IMR-90 (cell line): ENCODE measurements at regions not wholly inside any gene's neighbourhood (a gene's known extent, or its start where the extent isn't known, plus 50 kb on each side); places are given as distances from the start of the nearest gene placed in this dataset.

Experiments
- ATAC-seq: fragments of 200-7000 bp; cut with Tn5 transposase; 2 replicates; pipeline ENCODE4 v1.9.1; 2020; ENCODE audit warnings: low read depth, mild to moderate bottlenecking, moderate library complexity
- BruUV-seq: library from RNA; stranded (reverse); fragments of 400-500 nt; replicated peaks from 2 replicates; lab custom pipeline; 2021; lab: Mats Ljungman, UMichigan
- CTCF ChIA-PET: fragments of 300-600 bp; formaldehyde crosslinking; extraction: SDS; loops from one replicate; lab custom pipeline; 2021; ENCODE audit warnings: antibody characterized with exemption; lab: Yijun Ruan, JAX
- POLR2A ChIA-PET: fragments of 300-600 bp; sonication (Branson Sonifier 250); formaldehyde crosslinking; loops from one replicate; lab custom pipeline; 2022; ENCODE audit warnings: antibody characterized with exemption; ENCODE audit not compliant: unreplicated experiment; lab: Charles Lee
- DNase-seq: peaks from one replicate; pipeline ENCODE4 v3.0.0; 2013
- H2AFZ ChIP-seq: replicated peaks from 2 replicates; pipeline ENCODE3; 2013; ENCODE audit warnings: low read length, mild to moderate bottlenecking; ENCODE audit not compliant: poor library complexity
- H2AK5ac ChIP-seq: 2 replicates; pipeline ENCODE4 v1.6.1; 2013; ENCODE audit warnings: low read depth, low read length, inconsistent platforms
- H2AK9ac ChIP-seq: replicated peaks from 2 replicates; pipeline ENCODE3; 2013; ENCODE audit warnings: mild to moderate bottlenecking, low read depth, low read length, moderate library complexity; ENCODE audit not compliant: poor library complexity
- H2BK120ac ChIP-seq: 2 replicates; pipeline ENCODE4 v1.6.1; 2013; ENCODE audit warnings: low read depth, low read length, inconsistent platforms
- H2BK15ac ChIP-seq: 3 replicates; pipeline ENCODE4 v1.6.1; 2013; ENCODE audit warnings: low read depth, low read length, inconsistent platforms
- H2BK20ac ChIP-seq: 2 replicates; pipeline ENCODE4 v1.6.1; 2013; ENCODE audit warnings: low read depth, mild to moderate bottlenecking, inconsistent platforms, low read length, moderate library complexity
- H2BK5ac ChIP-seq: 2 replicates; pipeline ENCODE4 v1.6.1; 2013; ENCODE audit warnings: mild to moderate bottlenecking, low read depth, low read length, inconsistent platforms; ENCODE audit not compliant: poor library complexity, severe bottlenecking
- H3K14ac ChIP-seq: replicated peaks from 2 replicates; pipeline ENCODE4 v1.6.1; 2013; ENCODE audit warnings: low read depth, low read length, inconsistent platforms
- H3K18ac ChIP-seq: 2 replicates; pipeline ENCODE4 v1.6.1; 2013; ENCODE audit warnings: low read depth, low read length, control low read depth
- H3K23ac ChIP-seq: 2 replicates; pipeline ENCODE4 v1.6.1; 2013; ENCODE audit warnings: low read depth, low read length, inconsistent platforms
- H3K27ac ChIP-seq: 2 replicates; pipeline ENCODE4 v1.5.1; 2013; ENCODE audit warnings: mild to moderate bottlenecking, control low read depth, low read length; ENCODE audit not compliant: insufficient read depth
- H3K27me3 ChIP-seq: 2 replicates; pipeline ENCODE4 v1.6.1; 2013; ENCODE audit warnings: low read length; ENCODE audit not compliant: control insufficient read depth, insufficient read depth
- H3K36me3 ChIP-seq: 2 replicates; pipeline ENCODE4 v1.6.1; 2013; ENCODE audit warnings: low read length, mixed read lengths; ENCODE audit not compliant: control insufficient read depth, insufficient read depth
- H3K4ac ChIP-seq: 2 replicates; pipeline ENCODE4 v1.6.1; 2013; ENCODE audit warnings: low read depth, low read length, inconsistent platforms
- H3K4me1 ChIP-seq: 2 replicates; pipeline ENCODE4 v1.6.1; 2013; ENCODE audit warnings: low read length, mixed read lengths; ENCODE audit not compliant: control insufficient read depth, insufficient read depth
- H3K4me2 ChIP-seq: 2 replicates; pipeline ENCODE4 v1.6.1; 2013; ENCODE audit warnings: low read depth, mild to moderate bottlenecking, control low read depth, low read length, moderate library complexity
- H3K4me3 ChIP-seq: 2 replicates; pipeline ENCODE4 v1.5.1; 2013; ENCODE audit warnings: low read depth, mild to moderate bottlenecking, control low read depth, low read length, moderate library complexity; ENCODE audit not compliant: insufficient read depth
- H3K56ac ChIP-seq: 2 replicates; pipeline ENCODE4 v1.6.1; 2013; ENCODE audit warnings: low read length, inconsistent platforms; ENCODE audit not compliant: insufficient read depth; ENCODE audit errors: extremely low read depth
- H3K79me1 ChIP-seq, 2 experiments: 2 replicates each; pipeline ENCODE4 v1.6.1; 2013; ENCODE audit warnings: low read length in 2 of 2, inconsistent platforms in 1 of 2, low read depth in 1 of 2
- H3K9ac ChIP-seq: 2 replicates; pipeline ENCODE4 v1.6.1; 2013; ENCODE audit warnings: low read depth, low read length, control low read depth
- H3K9me1 ChIP-seq: 2 replicates; pipeline ENCODE4 v1.6.1; 2013; ENCODE audit warnings: low read length, inconsistent platforms; ENCODE audit not compliant: insufficient read depth
- H3K9me3 ChIP-seq: 2 replicates; pipeline ENCODE4 v1.6.1; 2013; ENCODE audit warnings: low read length; ENCODE audit not compliant: control insufficient read depth, insufficient read depth
- H4K20me1 ChIP-seq: 2 replicates; pipeline ENCODE4 v1.6.1; 2013; ENCODE audit warnings: low read length, inconsistent platforms; ENCODE audit not compliant: insufficient read depth
- H4K5ac ChIP-seq: 2 replicates; pipeline ENCODE4 v1.6.1; 2013; ENCODE audit warnings: mild to moderate bottlenecking, low read depth, low read length, control low read depth
- H4K8ac ChIP-seq, 2 experiments: 2 replicates each; pipeline ENCODE4 v1.6.1; 2013; ENCODE audit warnings: low read depth in 2 of 2, low read length in 2 of 2, control low read depth in 1 of 2, inconsistent platforms in 1 of 2
- H4K91ac ChIP-seq: 2 replicates; pipeline ENCODE4 v1.6.1; 2013; ENCODE audit warnings: low read depth, low read length, inconsistent platforms; ENCODE audit not compliant: insufficient read depth
- CEBPB ChIP-seq: IDR thresholded peaks from 2 replicates; pipeline ENCODE4 v1.6.1; 2012; ENCODE audit warnings: low read depth, low read length, improper control_type of control experiment
- POLR2A ChIP-seq: IDR thresholded peaks from 2 replicates; pipeline ENCODE4 v1.6.1; 2012; ENCODE audit warnings: mild to moderate bottlenecking, low read depth, low read length
- WGBS, 2 experiments: methylation state at CpG; one replicate each; pipeline versions ENCODE4 v1.1.5 to v1.1.7; 2013; ENCODE audit warnings: missing lambda C conversion rate in 2 of 2; ENCODE audit not compliant: insufficient read length in 1 of 2; ENCODE audit errors: extremely low coverage in 2 of 2; 5-methylcytosine and 5-hydroxymethylcytosine counted together
- dilution Hi-C: fragments of 300-500 bp; cut with HindIII; formaldehyde crosslinking; loops from one replicate; pipeline ENCODE4 v1.14.3; 2018; ENCODE audit warnings: low sequenced_read_pairs; ENCODE audit not compliant: unreplicated experiment
- in situ Hi-C: fragments of 300-500 bp; cut with MboI; formaldehyde crosslinking; loops from 3 replicates; pipeline ENCODE4 v1.14.3; 2019; ENCODE audit warnings: low sequenced_read_pairs, inconsistent platforms, mixed read lengths
- intact Hi-C: fragments of 100-400 bp; cut with micrococcal nuclease; formaldehyde crosslinking; loops from 2 replicates; pipeline ENCODE4 v1.10.0; 2022

- ATAC-seq = no peak
- Histone ChIP-seq H2BK120ac (no peak overlapping the region), H2AK5ac (no peak overlapping the region), H2BK20ac (no peak overlapping the region), H4K20me1 (no peaks in the 10 kb centered on the region), H3K4ac (no peak overlapping the region), H3K9me1 (no peaks in the 10 kb centered on the region), H3K9me3 (peaks cover 2% of the 10 kb centered on the region), H3K79me1 (no peaks in the 10 kb centered on the region), H3K27me3 (no peaks in the 10 kb centered on the region), H2BK15ac (no peak overlapping the region), H3K36me3 (no peaks in the 10 kb centered on the region), H3K14ac (no peak overlapping the region), H3K56ac (no peak overlapping the region), H3K4me3 (no peak overlapping the region), H3K4me2 (no peak overlapping the region), H2AFZ (no peak overlapping the region), H4K8ac (no peak overlapping the region), H3K27ac (no peak overlapping the region), H3K4me1 (no peaks in the 10 kb centered on the region), H4K5ac (no peak overlapping the region), H3K18ac (no peak overlapping the region), H2AK9ac (no peak overlapping the region), H3K9ac (no peak overlapping the region), H3K23ac (no peak overlapping the region), H2BK5ac (no peak overlapping the region), H4K91ac (no peak overlapping the region)
- ChIA-PET POLR2A (no interaction called here), CTCF (no interaction called here)
- DNase-seq = no peak
- BruUV-seq = no TSS peak
- intact Hi-C loops (no loop called here), dilution Hi-C loops (no loop called here), in situ Hi-C loops (no loop called here)
- TF ChIP-seq CEBPB (peak; percentile 79), POLR2A (no peak)
- no CpG with 5 or more reads among the region's 1 CpG for WGBS, 2 experiments
Observed at GRCh38 chr13:58721273-58721672, 1089.7 kb downstream of the PCDH17 start.
